Psoas muscle (tissue), 7 donors: ENCODE measurements at regions not wholly inside any gene's neighbourhood (a gene's known extent, or its start where the extent isn't known, plus 50 kb on each side); places are given as distances from the start of the nearest gene placed in this dataset.

Experiments
- ATAC-seq, 4 donors: fragments of 200-7000 bp; cut with Tn5 transposase; one replicate each; pipeline ENCODE4 v1.9.1; 2020; ENCODE audit warnings: moderate library complexity in 3 of 4, mild to moderate bottlenecking in 2 of 4
- DNase-seq, 2 donors: peaks; one replicate each; pipeline ENCODE4 v3.0.0-alpha.2; 2020
- H3K27ac ChIP-seq: fragments of 200-600 bp; one replicate; pipeline ENCODE4 v1.8.0; 2022
- H3K27me3 ChIP-seq, 3 donors: fragments of 200-600 bp in 1 of 3; one replicate each; pipeline versions ENCODE4 v1.6.1 to v1.8.0; 2013 to 2022; ENCODE audit warnings: low read length in 2 of 3, mild to moderate bottlenecking in 2 of 3, moderate library complexity in 1 of 3; ENCODE audit not compliant: insufficient read depth in 3 of 3
- H3K36me3 ChIP-seq, 2 donors: fragments of 200-600 bp in 1 of 2; one replicate each; pipeline versions ENCODE4 v1.6.1 to v1.8.0; 2013 to 2022; ENCODE audit warnings: low read depth in 1 of 2, mild to moderate bottlenecking in 1 of 2, moderate library complexity in 1 of 2; ENCODE audit not compliant: insufficient read depth in 1 of 2
- H3K4me1 ChIP-seq: fragments of 200-600 bp; one replicate; pipeline ENCODE4 v1.8.0; 2022
- H3K4me3 ChIP-seq: fragments of 200-600 bp; one replicate; pipeline ENCODE4 v1.8.0; 2022; ENCODE audit warnings: mild to moderate bottlenecking
- H3K9me3 ChIP-seq: fragments of 200-600 bp; one replicate; pipeline ENCODE4 v1.8.0; 2022
- WGBS, 3 donors: extraction: QIAGEN DNeasy Blood & Tissue Kit; methylation state at CpG; one replicate each; pipeline versions ENCODE4 v1.1.6 to v1.1.7; 2013; 5-methylcytosine and 5-hydroxymethylcytosine counted together
- intact Hi-C, 2 donors: fragments of 100-400 bp; cut with DNase I; formaldehyde crosslinking; loops; one replicate each; pipeline versions ENCODE4 v1.11.0 to v1.14.2; 2022
- TF ChIP-seq, protein P1 (sequence below): fragments of 200-600 bp; IDR thresholded peaks from one replicate; pipeline ENCODE4 v1.8.0; 2022; ENCODE audit warnings: antibody characterized with exemption
- donor health status: healthy with polysubstance abuse.
- donor health status: DM: no; HTN: no; CAD: no; lungs with moderate emphysema.
- donor health status: Bipolar disorder and iron deficiency.
- donor health status: healthy.
- donor health status: DM: yes; HTN: yes; CAD: no.
- donor health status: DM: no; HTN: no; CAD: no.
- donor health status: DM: yes; HTN: yes; CAD: no.

GRCh38 chr11:119539583-119539982 lies 116.6 kb upstream of the THY1 start:
- H3K36me3 ChIP-seq, result no peaks in the 10 kb centered on the region
- no peaks in the 10 kb centered on the region for H3K4me1 ChIP-seq
- TF ChIP-seq, protein P1, sequence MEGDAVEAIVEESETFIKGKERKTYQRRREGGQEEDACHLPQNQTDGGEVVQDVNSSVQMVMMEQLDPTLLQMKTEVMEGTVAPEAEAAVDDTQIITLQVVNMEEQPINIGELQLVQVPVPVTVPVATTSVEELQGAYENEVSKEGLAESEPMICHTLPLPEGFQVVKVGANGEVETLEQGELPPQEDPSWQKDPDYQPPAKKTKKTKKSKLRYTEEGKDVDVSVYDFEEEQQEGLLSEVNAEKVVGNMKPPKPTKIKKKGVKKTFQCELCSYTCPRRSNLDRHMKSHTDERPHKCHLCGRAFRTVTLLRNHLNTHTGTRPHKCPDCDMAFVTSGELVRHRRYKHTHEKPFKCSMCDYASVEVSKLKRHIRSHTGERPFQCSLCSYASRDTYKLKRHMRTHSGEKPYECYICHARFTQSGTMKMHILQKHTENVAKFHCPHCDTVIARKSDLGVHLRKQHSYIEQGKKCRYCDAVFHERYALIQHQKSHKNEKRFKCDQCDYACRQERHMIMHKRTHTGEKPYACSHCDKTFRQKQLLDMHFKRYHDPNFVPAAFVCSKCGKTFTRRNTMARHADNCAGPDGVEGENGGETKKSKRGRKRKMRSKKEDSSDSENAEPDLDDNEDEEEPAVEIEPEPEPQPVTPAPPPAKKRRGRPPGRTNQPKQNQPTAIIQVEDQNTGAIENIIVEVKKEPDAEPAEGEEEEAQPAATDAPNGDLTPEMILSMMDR, result no peak
- intact Hi-C loops, result no loop called here
- H3K27me3 ChIP-seq, result peaks cover 0 to 6% (median 2%) of the 10 kb centered on the region in 3 donors
- ATAC-seq, result no peak
- no peak overlapping the region for H3K4me3 ChIP-seq
- H3K27ac ChIP-seq, result no peak overlapping the region
- 66 to 84% (median 82%) methylated on average over 4 of the region's 4 CpGs for WGBS, 3 donors
- no peaks in the 10 kb centered on the region for H3K9me3 ChIP-seq
- no peak for DNase-seq

GRCh38 chr11:119538753-119539152 lies 115.8 kb upstream of the THY1 start:
- Histone ChIP-seq H3K27me3 (peaks cover 0 to 6% (median 2%) of the 10 kb centered on the region in 3 donors), H3K9me3 (no peaks in the 10 kb centered on the region), H3K4me1 (no peaks in the 10 kb centered on the region), H3K4me3 (no peak overlapping the region), H3K27ac (no peak overlapping the region), H3K36me3 (no peaks in the 10 kb centered on the region)
- ATAC-seq, result no peak
- no peak for DNase-seq
- 88 to 92% (median 89%) methylated on average over 2 of the region's 2 CpGs for WGBS, 3 donors
- intact Hi-C loops, result no loop called here
- TF ChIP-seq, protein P1, result no peak

DNA sequence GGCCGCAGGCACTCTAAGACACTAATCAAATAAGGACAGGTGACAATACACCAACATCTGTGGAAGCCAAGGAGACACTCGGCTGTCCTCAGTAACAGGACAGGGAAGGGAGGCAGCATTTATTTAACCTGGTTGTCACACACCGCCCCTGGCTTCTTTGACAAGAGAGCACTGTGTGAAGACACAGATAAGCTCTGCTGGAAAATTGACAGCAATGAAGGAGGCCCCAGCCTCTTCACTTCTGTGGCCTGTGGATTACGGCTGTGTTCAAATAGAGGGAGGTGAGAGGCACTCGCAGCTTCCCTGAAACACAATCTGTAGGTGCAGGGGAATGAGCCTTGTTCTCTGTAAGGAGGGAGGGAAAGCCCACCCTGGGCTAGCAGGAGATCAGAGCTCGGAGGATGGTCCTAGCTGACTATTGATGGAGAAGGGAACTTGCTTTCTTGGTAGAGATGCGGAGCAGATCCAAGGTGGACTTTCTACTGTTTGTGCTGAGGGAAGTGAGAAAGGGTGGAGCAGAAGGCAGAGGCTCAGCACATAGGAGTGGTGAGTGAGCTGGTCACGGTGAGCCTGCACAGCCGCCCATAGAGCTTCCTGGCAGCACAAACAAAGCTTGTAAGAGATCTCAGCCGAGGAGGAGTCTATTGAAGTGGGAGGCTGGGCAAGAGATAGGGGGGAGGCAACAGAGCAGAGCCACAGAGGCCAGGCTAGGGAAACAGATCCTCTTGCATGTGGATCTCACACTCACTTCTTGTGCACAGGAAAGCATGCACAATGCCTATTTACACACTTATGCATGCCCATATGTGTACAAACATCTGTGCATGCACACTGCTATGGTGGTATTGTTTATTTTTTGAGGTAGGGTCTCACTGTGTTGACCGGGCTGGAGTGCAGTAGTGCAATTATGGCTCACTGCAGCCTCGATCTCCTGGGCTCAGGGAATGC lies 114.6 kb upstream of the THY1 start:
- peaks cover 0 to 6% (median 2%) of the 10 kb centered on the region in 3 donors for H3K27me3 ChIP-seq
- no peaks in the 10 kb centered on the region for H3K36me3 ChIP-seq
- no peak overlapping the region for H3K4me3 ChIP-seq
- ATAC-seq (no peak), DNase-seq (no peak)
- no peaks in the 10 kb centered on the region for H3K9me3 ChIP-seq
- TF ChIP-seq, protein P1, result no peak
- 58 to 61% (median 59%) methylated on average over 11 to 12 of the region's 12 CpGs for WGBS, 3 donors
- intact Hi-C loops, result no loop called here
- H3K27ac ChIP-seq, result no peak overlapping the region
- no peaks in the 10 kb centered on the region for H3K4me1 ChIP-seq

GRCh38 chr11:119536801-119537200 lies 113.8 kb upstream of the THY1 start:
- 79 to 81% (median 80%) methylated on average over 6 of the region's 6 CpGs for WGBS, 3 donors
- Histone ChIP-seq H3K36me3 (no peaks in the 10 kb centered on the region), H3K9me3 (no peaks in the 10 kb centered on the region), H3K4me3 (no peak overlapping the region), H3K4me1 (no peaks in the 10 kb centered on the region), H3K27me3 (peaks cover 0 to 6% (median 2%) of the 10 kb centered on the region in 3 donors), H3K27ac (no peak overlapping the region)
- DNase-seq, result no peak
- no peak for ATAC-seq
- intact Hi-C loops, result no loop called here
- TF ChIP-seq, protein P1, result no peak
